ENCODE measurements at regions not wholly inside any gene's neighbourhood (a gene's known extent, or its start where the extent isn't known, plus 50 kb on each side); places are given as distances from the start of the nearest gene placed in this dataset.

DNA sequence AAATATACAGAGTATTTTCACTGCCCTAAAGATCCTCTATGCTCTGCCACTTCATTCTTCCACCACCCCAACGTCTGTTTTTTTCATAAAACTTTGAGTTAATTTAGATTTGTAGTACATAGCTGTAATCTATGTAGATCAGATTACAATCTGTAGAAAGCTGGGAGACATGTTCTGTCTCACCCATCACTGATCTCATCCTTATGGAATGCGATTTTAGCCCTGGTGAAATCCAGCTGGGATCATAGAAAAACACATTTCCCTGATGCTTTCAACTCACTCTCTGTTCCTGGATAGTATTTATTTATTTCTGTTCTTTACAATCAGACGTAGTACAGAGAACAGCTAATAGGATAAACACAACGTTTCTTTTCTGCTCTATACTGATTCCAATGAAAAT is 521.0 kb downstream of the KIF20B start:
- TF ChIP-seq, protein P1, sequence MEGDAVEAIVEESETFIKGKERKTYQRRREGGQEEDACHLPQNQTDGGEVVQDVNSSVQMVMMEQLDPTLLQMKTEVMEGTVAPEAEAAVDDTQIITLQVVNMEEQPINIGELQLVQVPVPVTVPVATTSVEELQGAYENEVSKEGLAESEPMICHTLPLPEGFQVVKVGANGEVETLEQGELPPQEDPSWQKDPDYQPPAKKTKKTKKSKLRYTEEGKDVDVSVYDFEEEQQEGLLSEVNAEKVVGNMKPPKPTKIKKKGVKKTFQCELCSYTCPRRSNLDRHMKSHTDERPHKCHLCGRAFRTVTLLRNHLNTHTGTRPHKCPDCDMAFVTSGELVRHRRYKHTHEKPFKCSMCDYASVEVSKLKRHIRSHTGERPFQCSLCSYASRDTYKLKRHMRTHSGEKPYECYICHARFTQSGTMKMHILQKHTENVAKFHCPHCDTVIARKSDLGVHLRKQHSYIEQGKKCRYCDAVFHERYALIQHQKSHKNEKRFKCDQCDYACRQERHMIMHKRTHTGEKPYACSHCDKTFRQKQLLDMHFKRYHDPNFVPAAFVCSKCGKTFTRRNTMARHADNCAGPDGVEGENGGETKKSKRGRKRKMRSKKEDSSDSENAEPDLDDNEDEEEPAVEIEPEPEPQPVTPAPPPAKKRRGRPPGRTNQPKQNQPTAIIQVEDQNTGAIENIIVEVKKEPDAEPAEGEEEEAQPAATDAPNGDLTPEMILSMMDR (IDR thresholded peaks at IDR 0.05) = no peak
- TF ChIP-seq EP300 (IDR thresholded peaks at IDR 0.05) (no peak), POLR2AphosphoS5 (IDR thresholded peaks at IDR 0.05) (no peak), POLR2A (IDR thresholded peaks at IDR 0.05) (no peak)
